Astrocyte (in vitro differentiated cells and primary cell): ENCODE measurements at regions not wholly inside any gene's neighbourhood (a gene's known extent, or its start where the extent isn't known, plus 50 kb on each side); places are given as distances from the start of the nearest gene placed in this dataset.

ENCODE experiments used
- EZH2 ChIP-seq: IDR thresholded peaks from 2 replicates; pipeline ENCODE4 v1.6.1; 2012; ENCODE audit warnings: mild to moderate bottlenecking, low read length, inconsistent platforms; ENCODE audit not compliant: insufficient read depth
- TF ChIP-seq, protein P1 (sequence below): IDR thresholded peaks from 2 replicates; pipeline ENCODE4 v1.5.1; 2011; ENCODE audit warnings: low read depth, mild to moderate bottlenecking, inconsistent platforms, low read length, moderate library complexity; ENCODE audit not compliant: insufficient read depth

DNA sequence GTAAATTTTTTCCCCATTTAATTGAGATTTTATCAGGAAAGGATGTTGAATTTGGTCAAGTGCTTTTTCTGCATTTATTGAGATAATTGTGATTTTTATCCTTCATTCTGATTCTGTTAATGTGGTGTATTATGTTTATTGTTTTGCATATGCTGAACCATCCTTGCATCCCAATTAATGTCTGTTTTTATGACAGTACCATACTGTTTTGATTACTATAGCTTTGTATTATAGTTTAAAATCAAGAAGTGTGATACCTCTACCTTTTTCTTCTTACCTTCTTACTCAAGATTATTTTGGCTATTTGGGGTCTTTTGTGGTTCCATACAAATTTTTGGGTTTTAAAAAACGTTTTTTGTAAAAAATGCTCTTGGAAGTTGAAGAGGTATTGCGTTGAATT, 357.2 kb downstream of the REEP3 start:
- TF ChIP-seq, protein P1, sequence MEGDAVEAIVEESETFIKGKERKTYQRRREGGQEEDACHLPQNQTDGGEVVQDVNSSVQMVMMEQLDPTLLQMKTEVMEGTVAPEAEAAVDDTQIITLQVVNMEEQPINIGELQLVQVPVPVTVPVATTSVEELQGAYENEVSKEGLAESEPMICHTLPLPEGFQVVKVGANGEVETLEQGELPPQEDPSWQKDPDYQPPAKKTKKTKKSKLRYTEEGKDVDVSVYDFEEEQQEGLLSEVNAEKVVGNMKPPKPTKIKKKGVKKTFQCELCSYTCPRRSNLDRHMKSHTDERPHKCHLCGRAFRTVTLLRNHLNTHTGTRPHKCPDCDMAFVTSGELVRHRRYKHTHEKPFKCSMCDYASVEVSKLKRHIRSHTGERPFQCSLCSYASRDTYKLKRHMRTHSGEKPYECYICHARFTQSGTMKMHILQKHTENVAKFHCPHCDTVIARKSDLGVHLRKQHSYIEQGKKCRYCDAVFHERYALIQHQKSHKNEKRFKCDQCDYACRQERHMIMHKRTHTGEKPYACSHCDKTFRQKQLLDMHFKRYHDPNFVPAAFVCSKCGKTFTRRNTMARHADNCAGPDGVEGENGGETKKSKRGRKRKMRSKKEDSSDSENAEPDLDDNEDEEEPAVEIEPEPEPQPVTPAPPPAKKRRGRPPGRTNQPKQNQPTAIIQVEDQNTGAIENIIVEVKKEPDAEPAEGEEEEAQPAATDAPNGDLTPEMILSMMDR: no peak
- TF ChIP-seq EZH2: no peak
